ELF-1 (cell line): ENCODE measurements at regions not wholly inside any gene's neighbourhood (a gene's known extent, or its start where the extent isn't known, plus 50 kb on each side); places are given as distances from the start of the nearest gene placed in this dataset.
A peak's percentile ranks its signal among the peaks of the same experiment; 100 is the strongest.
"Not testable (repeated sequence)": the region's sequence is repeated elsewhere in the genome, so short reads cannot be mapped to it uniquely, and the experiment has no call there.

Experiments
- DNase-seq: peaks from one replicate; pipeline ENCODE4 v3.0.0-alpha.2; 2016; ENCODE audit warnings: low read depth, low spot score

DNA sequence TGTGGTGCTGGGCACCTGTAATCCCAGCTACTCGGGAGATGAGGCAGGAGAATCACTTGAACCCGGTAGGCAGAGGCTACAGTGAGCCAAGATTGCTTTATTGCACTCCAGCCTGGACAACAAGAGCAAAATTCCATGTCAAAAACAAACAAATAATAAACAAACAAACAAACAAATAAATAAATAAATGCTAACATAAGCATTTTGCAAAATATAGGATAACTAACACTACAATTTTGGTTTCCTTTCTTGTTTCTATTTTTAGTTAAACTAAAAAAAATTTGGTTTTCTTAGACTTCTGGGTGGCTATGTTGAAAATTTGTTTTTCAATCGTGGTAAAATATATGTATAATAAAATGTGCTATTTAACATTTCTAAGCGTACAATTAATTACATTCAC is 115.0 kb upstream of the ZNF516 start:
- DNase-seq: no peak

DNA sequence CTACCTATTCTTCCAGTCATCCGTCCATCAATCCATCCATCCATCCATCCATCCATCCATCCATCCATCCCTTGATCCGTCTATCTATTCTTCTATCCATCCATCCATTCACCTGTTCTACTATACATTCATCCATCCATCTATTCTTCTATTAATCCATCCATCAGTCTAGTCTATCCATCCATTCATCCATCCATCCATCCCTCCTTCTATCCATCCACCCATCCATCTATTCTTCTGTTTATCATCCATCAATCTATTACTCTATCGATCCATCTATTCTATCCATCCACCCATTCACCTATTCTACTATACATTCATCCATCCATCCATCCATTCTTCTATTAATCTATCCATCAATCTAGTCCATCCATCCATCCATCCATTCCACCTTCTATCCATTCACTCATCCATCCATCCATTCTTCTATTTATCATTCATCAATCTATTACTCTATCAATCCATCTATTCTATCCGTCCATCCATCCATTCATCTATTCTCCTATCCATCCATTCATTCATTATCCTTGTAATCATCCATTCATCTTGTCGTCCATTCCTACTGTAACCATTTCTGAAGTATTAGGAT is 110.4 kb upstream of the ZNF516 start:
- no peak for DNase-seq

GRCh38 chr18:76604935-76605240 is 109.8 kb upstream of the ZNF516 start:
- DNase-seq: no peak

DNA sequence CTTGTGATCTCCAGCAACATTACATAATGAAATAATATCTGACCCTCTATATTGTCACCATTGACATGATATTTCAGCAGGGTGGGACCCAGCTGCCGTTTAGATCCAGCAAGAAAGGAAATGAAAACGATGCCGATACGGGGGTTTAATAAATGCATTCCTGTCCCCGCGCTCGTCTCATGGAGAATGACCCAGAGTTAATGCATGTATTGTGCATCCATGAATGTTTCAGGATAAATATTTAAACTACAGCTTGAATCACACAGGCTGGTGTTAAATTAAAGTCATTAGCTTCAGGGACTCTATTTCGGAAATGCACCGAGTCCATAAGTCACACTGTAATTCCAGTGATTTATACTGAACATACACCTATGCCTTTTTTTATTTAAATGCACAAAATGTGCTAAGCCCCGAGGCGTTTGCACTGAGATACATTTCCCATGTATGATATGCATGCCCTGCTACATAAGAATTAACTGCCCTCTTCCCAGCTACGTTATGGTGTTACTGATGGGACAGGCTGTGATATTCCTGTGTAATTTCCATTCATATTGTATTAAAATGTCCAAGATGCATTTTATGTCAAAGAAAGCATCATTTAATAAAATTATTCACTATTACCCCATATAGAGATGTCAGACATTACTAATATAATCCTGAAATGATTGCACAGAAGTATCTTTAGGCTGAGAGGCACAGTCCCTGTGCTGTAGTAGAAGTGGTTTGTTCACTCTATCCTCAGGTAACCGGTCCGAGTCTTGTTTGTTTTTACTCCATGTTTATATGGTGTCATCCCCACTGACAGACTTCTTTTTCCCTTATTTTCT is 109.3 kb upstream of the ZNF516 start:
- no peak for DNase-seq

- no peak for DNase-seq
Measured at GRCh38 chr18:76602191-76602590, 107.1 kb upstream of the ZNF516 start.

- not testable (repeated sequence) for DNase-seq
Measured at GRCh38 chr18:76600076-76600475, 105.0 kb upstream of the ZNF516 start.

DNA sequence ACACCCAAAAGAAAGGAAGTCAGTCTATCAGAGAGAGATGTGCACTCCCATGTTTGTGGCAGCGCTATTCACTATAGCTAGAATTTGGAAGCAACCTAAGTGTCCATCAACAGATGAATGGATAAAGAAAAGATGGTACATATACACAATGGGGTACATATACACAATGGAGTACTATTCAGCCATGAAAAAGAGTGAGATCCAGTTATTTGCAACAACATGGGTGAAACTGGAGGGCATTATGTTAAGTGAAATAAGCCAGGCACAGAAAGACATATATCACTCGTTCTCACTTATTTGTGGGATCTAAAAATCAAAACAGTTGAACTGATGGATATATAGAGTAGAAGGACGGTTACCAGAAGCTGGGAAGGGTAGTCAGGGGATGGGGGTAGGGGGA is 99.9 kb upstream of the ZNF516 start:
- no peak for DNase-seq

- DNase-seq: no peak
Measured at GRCh38 chr18:76593843-76594242, 98.8 kb upstream of the ZNF516 start.

- DNase-seq: peak; percentile 47
Measured at GRCh38 chr18:76592981-76593381, 97.9 kb upstream of the ZNF516 start.

DNA sequence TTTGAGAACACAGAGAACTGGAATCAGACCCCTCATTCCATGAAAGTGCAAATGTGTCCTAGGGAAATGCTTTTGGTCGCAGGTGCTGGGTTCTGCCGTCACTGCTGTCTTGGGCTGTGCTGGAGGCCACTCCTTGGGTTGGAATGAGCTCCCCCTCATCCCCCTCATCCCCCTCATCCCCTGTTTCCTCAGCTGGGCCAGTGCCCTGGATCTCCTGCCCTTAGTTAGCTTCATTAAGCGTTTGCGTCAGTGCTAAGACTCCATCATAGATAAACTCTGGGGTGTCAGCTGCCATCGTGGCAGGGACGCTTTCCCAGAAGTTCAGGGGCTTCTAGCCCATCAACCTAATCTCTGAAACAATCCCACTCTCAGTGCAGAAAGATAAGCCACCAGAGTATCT is 97.1 kb upstream of the ZNF516 start:
- DNase-seq: no peak

- no peak for DNase-seq
Measured at GRCh38 chr18:76589866-76590265, 94.8 kb upstream of the ZNF516 start.

DNA sequence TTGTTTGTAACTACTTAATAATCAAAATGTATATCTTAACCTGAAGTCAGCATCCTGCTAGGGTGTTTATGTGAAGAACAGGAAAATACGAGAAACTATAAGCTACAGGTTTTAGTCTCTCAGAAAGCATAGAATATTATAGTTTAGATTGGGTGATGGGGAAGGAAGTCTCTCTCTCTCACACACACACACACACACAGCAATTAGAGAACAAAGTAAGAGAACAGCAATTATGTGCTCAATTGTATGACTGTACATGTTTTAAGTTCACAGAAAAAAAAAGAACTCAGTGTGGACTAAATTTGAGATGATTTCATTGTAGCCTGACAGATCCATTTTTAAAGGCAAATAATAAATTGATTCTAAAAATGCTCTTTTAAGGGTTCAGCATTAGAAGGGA is 94.3 kb upstream of the ZNF516 start:
- DNase-seq: no peak

DNA sequence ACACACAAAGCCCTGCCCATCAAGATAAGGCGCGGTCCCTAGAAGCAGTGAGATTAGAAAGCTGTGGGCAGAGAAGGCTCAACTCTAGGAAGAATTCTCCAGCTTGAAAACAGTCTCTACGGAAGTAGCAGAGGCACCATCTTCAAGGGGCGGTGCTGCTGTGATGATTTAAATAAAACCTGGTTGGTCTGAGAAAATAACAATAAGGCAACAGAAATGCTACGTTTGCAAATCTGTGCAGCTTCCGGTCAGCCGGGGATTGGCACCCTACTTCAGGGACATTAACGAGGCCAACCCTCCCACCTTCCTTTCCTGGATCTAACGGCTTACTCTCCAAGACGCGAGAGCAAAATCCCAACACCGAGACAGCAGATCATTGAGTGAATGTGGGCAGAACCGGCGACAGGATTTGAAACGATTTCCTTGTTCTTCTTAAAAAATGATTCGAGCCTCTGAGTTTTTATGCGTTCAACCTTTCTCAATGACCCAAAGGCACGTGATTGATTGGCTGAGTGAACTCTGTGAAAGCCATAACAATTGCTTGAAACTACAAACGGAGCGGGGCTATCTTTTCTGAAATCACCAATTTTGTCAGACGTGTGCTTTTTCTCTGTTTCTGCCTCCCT is 93.7 kb upstream of the ZNF516 start:
- DNase-seq: no peak

- DNase-seq: no peak
Measured at GRCh38 chr18:76587879-76588271, 92.8 kb upstream of the ZNF516 start.

DNA sequence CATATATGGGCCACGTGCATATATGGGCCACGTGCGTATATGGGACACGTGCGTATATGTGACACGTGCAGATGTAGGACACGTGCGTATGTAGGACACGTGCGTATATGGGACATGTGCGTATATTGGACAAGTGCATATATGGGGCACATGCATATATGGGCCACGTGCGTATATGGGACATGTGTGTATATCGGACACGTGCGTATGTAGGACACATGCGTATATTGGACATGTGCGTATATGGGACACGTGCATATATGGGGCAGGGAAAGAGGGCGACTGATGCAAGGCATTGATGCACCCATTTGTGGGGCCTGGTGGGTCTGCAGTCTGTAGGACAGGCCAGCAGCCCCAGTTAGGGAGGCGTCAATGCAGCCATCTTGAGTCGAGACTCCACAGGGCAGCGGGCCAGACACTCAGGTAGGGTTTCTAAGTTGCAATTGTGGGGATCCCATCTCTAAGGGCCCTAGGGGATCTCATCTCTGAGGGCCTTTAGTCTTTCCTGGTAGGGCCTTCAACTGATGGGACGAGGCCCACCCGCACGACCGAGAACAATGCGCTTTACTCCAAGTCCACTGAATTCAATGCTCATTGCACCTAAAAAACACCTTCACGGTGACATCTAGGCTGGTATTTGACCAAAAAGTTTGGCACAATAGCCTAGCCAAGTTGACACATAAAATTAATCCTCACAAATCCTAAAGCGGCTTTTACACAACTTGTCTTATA is 92.3 kb upstream of the ZNF516 start:
- DNase-seq: no peak

DNA sequence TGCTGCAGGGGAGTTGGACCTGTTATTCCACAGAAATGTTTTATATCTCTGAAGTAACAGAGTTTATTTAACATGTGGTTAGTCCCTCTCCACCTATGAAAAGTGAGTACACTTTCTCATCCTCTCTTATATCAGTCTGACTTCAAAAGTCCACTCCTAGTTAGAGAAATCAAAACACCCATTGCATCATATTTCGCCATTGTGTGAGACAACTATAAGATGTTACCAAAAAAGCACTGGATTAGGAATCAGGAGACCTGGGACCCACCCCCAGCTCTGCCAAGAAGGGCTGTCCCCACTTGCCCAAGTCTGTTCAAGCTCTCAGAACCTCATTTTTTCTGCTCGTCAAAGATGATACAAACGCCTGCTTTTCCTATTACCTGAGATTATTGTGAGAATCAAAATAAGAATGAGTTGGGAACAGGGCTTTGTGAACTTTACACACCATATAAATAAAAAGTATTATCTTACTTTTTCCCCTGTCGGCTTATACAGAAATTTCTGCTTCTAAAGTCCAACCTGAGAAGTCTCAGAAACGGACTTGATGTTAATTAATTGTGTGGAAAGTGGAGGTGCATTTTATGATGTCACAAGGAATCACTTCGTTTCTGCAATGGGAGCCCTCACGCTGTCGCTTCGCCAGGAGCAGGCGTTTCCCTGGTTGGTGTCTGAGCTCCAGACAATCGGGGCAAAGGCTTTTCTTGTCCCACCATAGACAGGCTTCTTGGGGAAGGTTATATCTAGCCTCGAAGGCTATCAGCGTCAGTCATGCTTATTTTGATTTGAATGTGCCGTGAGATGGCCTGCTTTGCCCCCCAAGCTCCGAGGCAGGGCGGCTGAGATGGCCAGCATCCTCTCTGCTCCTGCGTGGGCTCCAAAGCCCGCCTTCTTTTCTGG is 89.6 kb upstream of the ZNF516 start:
- no peak for DNase-seq

DNA sequence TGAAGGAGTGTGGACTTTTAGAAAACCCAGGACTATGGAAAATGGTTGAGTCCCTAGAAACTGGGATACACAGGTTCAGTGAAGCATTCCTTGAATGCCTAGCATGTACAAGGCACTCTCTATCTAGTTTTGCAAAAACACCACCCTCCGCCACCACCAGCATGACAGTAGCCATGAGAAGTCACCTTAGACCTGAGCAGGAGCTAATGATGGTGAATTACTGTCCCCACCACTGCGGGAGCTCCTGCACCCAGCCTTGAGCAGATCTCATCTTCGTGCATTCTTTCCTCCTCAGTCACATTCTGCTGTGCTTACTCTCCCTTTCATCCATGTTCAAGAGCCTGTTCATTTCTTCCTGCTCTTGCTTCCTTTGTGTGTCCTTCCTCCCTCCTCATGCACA is 86.2 kb upstream of the ZNF516 start:
- no peak for DNase-seq

- DNase-seq: no peak
Measured at GRCh38 chr18:76580288-76580962, 85.4 kb upstream of the ZNF516 start.

DNA sequence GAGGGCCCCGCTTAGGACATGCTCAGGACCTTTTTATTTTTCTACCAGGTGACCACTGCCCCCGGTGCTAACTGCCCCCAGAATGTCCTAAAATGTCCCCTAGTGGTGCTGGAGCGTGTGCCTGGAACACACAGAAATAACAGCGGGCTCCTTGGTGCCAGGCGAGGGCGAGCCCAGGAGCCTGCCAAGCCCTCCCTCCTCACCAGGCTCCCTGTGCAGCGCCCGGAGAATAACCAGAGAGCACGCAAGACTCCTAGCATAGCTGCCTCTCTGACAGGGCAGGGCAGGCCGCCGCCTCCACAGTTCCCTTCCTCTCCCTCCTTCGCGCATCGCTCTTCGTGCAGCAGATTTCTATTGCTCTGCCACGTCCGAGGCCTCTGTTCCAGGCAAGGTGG is 84.3 kb upstream of the ZNF516 start:
- DNase-seq: no peak

DNA sequence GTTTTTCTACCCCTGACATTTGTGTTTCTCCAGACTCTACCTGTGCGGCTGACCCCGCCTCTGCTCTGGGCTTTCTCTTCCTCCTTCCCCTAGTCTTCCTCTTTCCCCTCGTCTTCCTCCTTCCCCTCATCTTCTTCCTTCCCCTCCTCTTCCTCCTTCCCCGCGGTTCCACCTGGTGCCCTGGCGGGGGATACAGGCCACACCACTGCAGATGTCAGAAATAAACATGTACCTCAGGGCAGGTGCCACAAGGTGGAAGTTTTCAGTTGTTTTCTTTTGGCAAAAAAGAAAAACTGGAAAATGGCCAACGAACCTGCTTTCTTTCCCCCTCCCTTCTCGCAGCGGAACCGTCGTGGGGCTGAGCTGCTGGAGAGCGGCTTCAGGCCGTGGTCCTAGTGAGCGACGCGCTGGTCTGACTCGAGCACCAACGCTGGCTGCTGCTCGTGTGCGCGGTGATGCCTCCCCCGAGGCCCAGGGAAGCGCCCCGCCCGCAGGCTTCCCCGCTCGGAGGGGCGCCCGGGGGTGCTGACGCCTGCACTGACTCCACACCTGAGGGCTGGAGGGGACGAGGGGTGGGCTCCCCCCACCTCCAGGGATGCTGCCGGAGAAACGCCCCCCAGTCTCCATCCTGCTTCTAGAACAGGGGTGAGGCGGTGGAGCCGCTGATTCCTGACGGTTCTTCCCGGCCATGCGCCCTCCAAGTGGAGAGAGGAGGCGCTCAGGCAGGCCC is 83.7 kb upstream of the ZNF516 start:
- DNase-seq: peak; percentile 28
